ENCODE measurements at regions not wholly inside any gene's neighbourhood (a gene's known extent, or its start where the extent isn't known, plus 50 kb on each side); places are given as distances from the start of the nearest gene placed in this dataset.

- DNase-seq (ENCODE audit: low read depth) = no peak
- TF ChIP-seq, protein P1, sequence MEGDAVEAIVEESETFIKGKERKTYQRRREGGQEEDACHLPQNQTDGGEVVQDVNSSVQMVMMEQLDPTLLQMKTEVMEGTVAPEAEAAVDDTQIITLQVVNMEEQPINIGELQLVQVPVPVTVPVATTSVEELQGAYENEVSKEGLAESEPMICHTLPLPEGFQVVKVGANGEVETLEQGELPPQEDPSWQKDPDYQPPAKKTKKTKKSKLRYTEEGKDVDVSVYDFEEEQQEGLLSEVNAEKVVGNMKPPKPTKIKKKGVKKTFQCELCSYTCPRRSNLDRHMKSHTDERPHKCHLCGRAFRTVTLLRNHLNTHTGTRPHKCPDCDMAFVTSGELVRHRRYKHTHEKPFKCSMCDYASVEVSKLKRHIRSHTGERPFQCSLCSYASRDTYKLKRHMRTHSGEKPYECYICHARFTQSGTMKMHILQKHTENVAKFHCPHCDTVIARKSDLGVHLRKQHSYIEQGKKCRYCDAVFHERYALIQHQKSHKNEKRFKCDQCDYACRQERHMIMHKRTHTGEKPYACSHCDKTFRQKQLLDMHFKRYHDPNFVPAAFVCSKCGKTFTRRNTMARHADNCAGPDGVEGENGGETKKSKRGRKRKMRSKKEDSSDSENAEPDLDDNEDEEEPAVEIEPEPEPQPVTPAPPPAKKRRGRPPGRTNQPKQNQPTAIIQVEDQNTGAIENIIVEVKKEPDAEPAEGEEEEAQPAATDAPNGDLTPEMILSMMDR (IDR thresholded peaks at IDR 0.05; ENCODE audit: insufficient read depth, low read depth, low read length, missing control alignments) = no peak
- no peak overlapping the region for H3K4me3 ChIP-seq (ENCODE audit: low read depth, low read length)
Observed at GRCh38 chr2:41145066-41145465, 693.2 kb upstream of the SLC8A1 start.

- TF ChIP-seq, protein P1 (IDR thresholded peaks at IDR 0.05; ENCODE audit: insufficient read depth, low read depth, low read length, missing control alignments) = no peak
- no peak overlapping the region for H3K4me3 ChIP-seq (ENCODE audit: low read depth, low read length)
- DNase-seq (ENCODE audit: low read depth) = no peak
Observed at GRCh38 chr2:41149054-41149453, 697.2 kb upstream of the SLC8A1 start.

DNA sequence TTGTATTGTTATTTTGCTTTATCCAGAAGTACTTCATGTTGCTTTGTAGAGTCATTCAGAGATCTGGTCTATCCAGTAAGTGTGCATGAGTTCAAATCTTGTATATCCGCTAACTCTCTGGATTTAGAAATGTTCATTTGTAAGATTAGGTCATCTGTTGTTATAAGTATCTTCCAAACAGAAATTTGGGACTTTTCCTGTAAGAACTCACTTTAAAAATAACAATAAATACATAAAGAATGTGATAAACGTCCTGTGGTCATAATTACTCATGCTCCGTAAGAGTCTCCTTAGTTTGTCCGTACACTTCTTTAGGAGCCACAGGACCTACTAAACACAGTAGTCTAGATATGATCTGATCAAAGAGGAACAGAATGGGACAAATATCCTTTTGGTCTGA, 699.9 kb upstream of the SLC8A1 start:
- no peak for DNase-seq (ENCODE audit: low read depth)
- TF ChIP-seq, protein P1 (IDR thresholded peaks at IDR 0.05; ENCODE audit: insufficient read depth, low read depth, low read length, missing control alignments) = no peak
- H3K4me3 ChIP-seq (ENCODE audit: low read depth, low read length) = no peak overlapping the region

DNA sequence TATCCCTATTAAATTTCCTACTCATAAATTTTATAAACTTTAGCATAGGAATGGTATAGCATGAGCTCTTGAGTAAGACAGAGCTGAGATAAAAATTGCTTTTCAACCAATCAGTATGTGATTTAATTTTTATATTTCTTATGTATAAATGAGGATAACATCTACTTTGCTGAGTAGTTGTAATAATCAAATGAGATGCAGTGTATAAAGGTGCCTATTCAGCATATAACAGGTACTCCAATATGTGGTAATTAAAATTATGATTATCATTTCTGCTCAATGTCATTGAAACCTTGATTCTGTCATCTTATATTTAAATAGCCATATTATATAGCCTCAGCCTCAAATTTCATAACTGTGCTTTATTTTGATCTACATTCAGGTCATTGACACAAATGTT, 700.4 kb upstream of the SLC8A1 start:
- TF ChIP-seq, protein P1 (IDR thresholded peaks at IDR 0.05; ENCODE audit: insufficient read depth, low read depth, low read length, missing control alignments) = no peak
- no peak overlapping the region for H3K4me3 ChIP-seq (ENCODE audit: low read depth, low read length)
- DNase-seq (ENCODE audit: low read depth) = no peak

DNA sequence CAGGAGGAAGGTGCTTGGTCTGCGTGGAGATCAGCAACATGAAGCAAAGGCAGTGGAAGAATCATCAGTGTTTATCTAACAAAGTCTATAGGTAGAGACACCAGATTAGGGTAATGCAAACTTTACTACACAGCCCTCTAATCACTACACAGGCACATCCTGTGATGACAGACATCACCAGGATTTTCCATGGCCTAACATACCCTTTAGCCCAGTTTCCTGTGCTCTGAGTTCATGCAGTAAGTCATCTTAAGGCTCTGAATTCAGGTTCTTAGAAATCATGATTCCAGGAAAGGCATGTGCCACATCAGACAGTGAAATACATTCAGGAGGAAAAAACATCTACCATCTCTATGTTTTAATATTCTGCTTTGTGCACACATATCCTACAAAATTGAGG, 708.5 kb upstream of the SLC8A1 start:
- no peak for DNase-seq (ENCODE audit: low read depth)
- TF ChIP-seq, protein P1 (IDR thresholded peaks at IDR 0.05; ENCODE audit: insufficient read depth, low read depth, low read length, missing control alignments) = no peak
- H3K4me3 ChIP-seq (ENCODE audit: low read depth, low read length) = no peak overlapping the region

DNA sequence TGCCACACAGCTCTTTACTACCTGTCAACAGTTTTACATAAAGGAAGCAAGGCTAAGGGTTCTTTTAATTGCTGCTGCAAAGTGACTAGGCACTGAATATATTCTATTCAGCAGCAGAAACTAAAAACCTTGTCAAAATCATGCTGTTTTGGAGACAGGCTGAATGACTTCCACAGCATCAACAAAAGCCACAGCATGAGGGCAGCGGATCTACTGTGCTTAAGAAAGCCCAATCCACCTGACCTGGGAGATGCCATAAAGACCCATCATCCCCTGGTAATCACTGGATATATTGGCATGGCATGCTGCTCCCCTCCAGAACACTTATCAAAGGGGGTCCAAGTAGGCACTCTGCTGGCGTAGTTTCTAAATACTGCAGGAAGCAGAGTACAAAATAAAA, 715.1 kb upstream of the SLC8A1 start:
- H3K4me3 ChIP-seq (ENCODE audit: low read depth, low read length) = no peak overlapping the region
- TF ChIP-seq, protein P1 (IDR thresholded peaks at IDR 0.05; ENCODE audit: insufficient read depth, low read depth, low read length, missing control alignments) = no peak
- DNase-seq (ENCODE audit: low read depth) = no peak

- no peak for DNase-seq (ENCODE audit: low read depth)
- TF ChIP-seq, protein P1 (IDR thresholded peaks at IDR 0.05; ENCODE audit: insufficient read depth, low read depth, low read length, missing control alignments) = no peak
- no peak overlapping the region for H3K4me3 ChIP-seq (ENCODE audit: low read depth, low read length)
Observed at GRCh38 chr2:41169744-41170143, 717.9 kb upstream of the SLC8A1 start.

Measured in GM12865 (cell line).